Panc1 (cell line): ENCODE measurements at regions not wholly inside any gene's neighbourhood (a gene's known extent, or its start where the extent isn't known, plus 50 kb on each side); places are given as distances from the start of the nearest gene placed in this dataset.

ENCODE experiments used
- ATAC-seq: fragments of 200-7000 bp; cut with Tn5 transposase; 2 replicates; pipeline ENCODE4 v1.9.1; 2020; ENCODE audit warnings: mild to moderate bottlenecking, moderate library complexity
- BruUV-seq: library from RNA; stranded (reverse); fragments of 400-500 nt; replicated peaks from 2 replicates; lab custom pipeline; 2021; lab: Mats Ljungman, UMichigan
- CTCF ChIA-PET: fragments of 300-600 bp; sonication (Branson Sonifier 250); formaldehyde crosslinking; loops from one replicate; lab custom pipeline; 2022; ENCODE audit warnings: antibody characterized with exemption; lab: Charles Lee
- POLR2A ChIA-PET: fragments of 300-600 bp; sonication (Branson Sonifier 250); formaldehyde crosslinking; loops from one replicate; lab custom pipeline; 2022; ENCODE audit warnings: antibody characterized with exemption; lab: Charles Lee
- DNase-seq: peaks from one replicate; pipeline ENCODE4 v3.0.0-alpha.2; 2010; ENCODE audit warnings: low read depth, low spot score
- H3K27ac ChIP-seq: 2 replicates; pipeline ENCODE4 v1.5.1; 2011; ENCODE audit warnings: mild to moderate bottlenecking, low read length, inconsistent platforms
- H3K27me3 ChIP-seq: fragments of 200-500 bp; sonication (Bioruptor generic); 2 replicates; pipeline ENCODE4 v1.6.0; 2014; ENCODE audit warnings: low read length, inconsistent platforms; ENCODE audit not compliant: control insufficient read depth, insufficient read depth
- H3K36me3 ChIP-seq: fragments of 200-500 bp; sonication (Bioruptor generic); 2 replicates; pipeline ENCODE4 v1.5.1; 2014; ENCODE audit warnings: inconsistent platforms, mild to moderate bottlenecking, low read length, moderate library complexity; ENCODE audit not compliant: control insufficient read depth, insufficient read depth
- H3K4me1 ChIP-seq: 2 replicates; pipeline ENCODE4 v1.5.1; 2011; ENCODE audit warnings: inconsistent platforms, mild to moderate bottlenecking, low read length, moderate library complexity; ENCODE audit not compliant: control insufficient read depth, insufficient read depth
- H3K4me3 ChIP-seq, 2 experiments: 2 replicates each; pipeline ENCODE4 v1.5.1; 2011 to 2012; ENCODE audit warnings: low read depth in 2 of 2, low read length in 2 of 2, mild to moderate bottlenecking in 2 of 2, inconsistent platforms in 1 of 2, moderate library complexity in 1 of 2
- H3K9me3 ChIP-seq: fragments of 200-500 bp; sonication (Bioruptor generic); 2 replicates; pipeline ENCODE4 v1.5.1; 2014; ENCODE audit warnings: low read depth, mild to moderate bottlenecking, inconsistent platforms, low read length, moderate library complexity; ENCODE audit not compliant: control insufficient read depth, insufficient read depth
- CTCF ChIP-seq: fragments of 450-650 bp; IDR thresholded peaks from 2 replicates; pipeline ENCODE4 v1.5.1; 2017; ENCODE audit warnings: mild to moderate bottlenecking
- POLR2AphosphoS5 ChIP-seq: IDR thresholded peaks from 2 replicates; pipeline ENCODE4 v1.6.1; 2012; ENCODE audit warnings: mild to moderate bottlenecking, low read depth, low read length, moderate library complexity
- REST ChIP-seq, 2 experiments: IDR thresholded peaks; 2 replicates each; pipeline ENCODE4 v1.6.1; 2011 to 2012; ENCODE audit warnings: low read depth in 2 of 2, control low read depth in 1 of 2, low read length in 1 of 2, mild to moderate bottlenecking in 1 of 2, moderate library complexity in 1 of 2; ENCODE audit not compliant: insufficient read depth in 1 of 2
- SIN3A ChIP-seq: IDR thresholded peaks from 2 replicates; pipeline ENCODE4 v1.6.1; 2012; ENCODE audit warnings: low read depth, mild to moderate bottlenecking, low read length, moderate library complexity, borderline replicate concordance; ENCODE audit not compliant: insufficient read depth
- TCF7L2 ChIP-seq: IDR thresholded peaks from 2 replicates; pipeline ENCODE4 v1.6.1; 2011; ENCODE audit warnings: mild to moderate bottlenecking, low read depth, low read length, inconsistent platforms
- in situ Hi-C: cut with HindIII; loops from 2 replicates; pipeline ENCODE4 v1.10.0; 2016; ENCODE audit warnings: low sequenced_read_pairs, low pct_unique_long_range_greater_than_20kb
- intact Hi-C: fragments of 100-400 bp; cut with micrococcal nuclease; formaldehyde crosslinking; loops from one replicate; pipeline ENCODE4 v1.10.0; 2022; ENCODE audit not compliant: unreplicated experiment

GRCh38 chr14:46147452-46147851 lies 504.1 kb downstream of the RPL10L start:
- TF ChIP-seq SIN3A (no peak), CTCF (no peak), TCF7L2 (no peak), POLR2AphosphoS5 (no peak), REST (IDR thresholded peaks at IDR 0.05; ENCODE audit: insufficient read depth in 1 of 2, low read depth in 2 of 2, low read length in 1 of 2) (no peak)
- Histone ChIP-seq H3K36me3 (no peaks in the 10 kb centered on the region), H3K27me3 (no peaks in the 10 kb centered on the region), H3K4me3 (no peak overlapping the region), H3K27ac (no peak overlapping the region), H3K4me1 (no peaks in the 10 kb centered on the region), H3K9me3 (no peaks in the 10 kb centered on the region)
- no TSS peak for BruUV-seq
- ChIA-PET CTCF (no interaction called here), POLR2A (no interaction called here)
- in situ Hi-C loops = no loop called here
- no peak for DNase-seq
- intact Hi-C loops = no loop called here
- no peak for ATAC-seq

- no peak overlapping the region for H3K27ac ChIP-seq
- H3K36me3 ChIP-seq = no peaks in the 10 kb centered on the region
- no TSS peak for BruUV-seq
- no peak for TF ChIP-seq POLR2AphosphoS5
- no peak for TF ChIP-seq REST (IDR thresholded peaks at IDR 0.05; ENCODE audit: insufficient read depth in 1 of 2, low read depth in 2 of 2, low read length in 1 of 2)
- TF ChIP-seq CTCF = no peak
- no peak for TF ChIP-seq SIN3A
- TF ChIP-seq TCF7L2 = no peak
- intact Hi-C loops (no loop called here), in situ Hi-C loops (no loop called here)
- H3K4me1 ChIP-seq = no peaks in the 10 kb centered on the region
- H3K4me3 ChIP-seq = no peak overlapping the region
- no peak for ATAC-seq
- ChIA-PET CTCF (no interaction called here), POLR2A (no interaction called here)
- H3K9me3 ChIP-seq = no peaks in the 10 kb centered on the region
- no peaks in the 10 kb centered on the region for H3K27me3 ChIP-seq
- DNase-seq = no peak
These were observed 504.6 kb downstream of the RPL10L start for GRCh38 chr14:46147024-46147423.
